Small intestine (tissue), 7 donors: ENCODE measurements at regions not wholly inside any gene's neighbourhood (a gene's known extent, or its start where the extent isn't known, plus 50 kb on each side); places are given as distances from the start of the nearest gene placed in this dataset.
A peak's percentile ranks its signal among the peaks of the same experiment; 100 is the strongest.

Source experiments
- DNase-seq, 2 donors: peaks; one replicate each; pipeline versions ENCODE4 v3.0.0 to v3.0.0-alpha.2; 2013
- FAIRE-seq: peaks from 2 replicates; lab custom pipeline; 2012; peaks lifted over from hg19 to GRCh38; lab: Jason Lieb, UNC
- H3K27ac ChIP-seq, 3 donors: one replicate each; pipeline ENCODE4 v1.5.1; 2013; ENCODE audit warnings: low read length in 2 of 3, mild to moderate bottlenecking in 2 of 3, control low read depth in 1 of 3, inconsistent platforms in 1 of 3, low read depth in 1 of 3, moderate library complexity in 1 of 3
- H3K27me3 ChIP-seq, 3 donors: one replicate each; pipeline ENCODE4 v1.6.1; 2013; ENCODE audit warnings: low read length in 3 of 3, inconsistent platforms in 1 of 3; ENCODE audit not compliant: control insufficient read depth in 3 of 3, insufficient read depth in 3 of 3
- H3K36me3 ChIP-seq, 3 donors: one replicate each; pipeline ENCODE4 v1.6.1; 2013; ENCODE audit warnings: low read length in 3 of 3, inconsistent platforms in 1 of 3, low read depth in 1 of 3, mild to moderate bottlenecking in 1 of 3, moderate library complexity in 1 of 3; ENCODE audit not compliant: control insufficient read depth in 3 of 3, insufficient read depth in 2 of 3
- H3K4me1 ChIP-seq, 3 donors: one replicate each; pipeline ENCODE4 v1.6.1; 2013; ENCODE audit warnings: low read length in 2 of 3, inconsistent platforms in 1 of 3, low read depth in 1 of 3, mild to moderate bottlenecking in 1 of 3, moderate library complexity in 1 of 3; ENCODE audit not compliant: control insufficient read depth in 3 of 3, insufficient read depth in 2 of 3
- H3K4me3 ChIP-seq, 3 donors: one replicate each; pipeline ENCODE4 v1.5.1; 2013; ENCODE audit warnings: low read length in 3 of 3, control low read depth in 1 of 3, inconsistent platforms in 1 of 3, low read depth in 1 of 3, mild to moderate bottlenecking in 1 of 3, moderate library complexity in 1 of 3
- H3K9me3 ChIP-seq, 2 donors: one replicate each; pipeline ENCODE4 v1.6.1; 2013; ENCODE audit warnings: low read depth in 1 of 2, low read length in 1 of 2; ENCODE audit not compliant: control insufficient read depth in 2 of 2, insufficient read depth in 1 of 2
- WGBS, 3 donors: extraction: QIAGEN DNeasy Blood & Tissue Kit; methylation state at CpG; one replicate each; pipeline ENCODE4 v1.1.7; 2013; 5-methylcytosine and 5-hydroxymethylcytosine counted together
- donor health status: healthy with polysubstance abuse.
- donor health status: control.
- donor health status: control.
- donor health status: Bipolar disorder and iron deficiency.
- donor health status: healthy.

DNA sequence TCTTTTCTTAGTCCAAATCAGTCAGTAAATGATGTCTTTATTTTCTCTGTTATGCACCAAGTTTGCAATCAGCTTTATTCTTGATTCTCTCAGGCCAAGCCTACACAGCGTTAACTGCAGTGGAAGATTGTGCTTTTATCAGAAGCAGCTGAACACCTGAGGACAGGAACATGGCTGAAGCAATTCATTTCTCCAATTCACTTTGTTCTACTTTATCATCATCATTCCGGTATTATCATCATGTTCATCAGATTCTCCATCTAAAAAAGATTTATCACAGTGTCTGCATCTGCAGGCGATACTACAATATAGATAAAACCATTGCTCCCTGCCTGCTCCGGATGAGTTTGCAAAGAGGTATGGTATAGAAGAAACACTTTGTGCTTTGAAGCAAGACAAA lies 68.1 kb upstream of the STMND1 start:
- Histone ChIP-seq H3K4me3 (no peak overlapping the region), H3K27ac (peak overlapping the region in 1 of 3 donors; percentile 26), H3K36me3 (no peaks in the 10 kb centered on the region), H3K27me3 (peaks cover 0 to 3% (median 0%) of the 10 kb centered on the region in 3 donors), H3K9me3 (no peaks in the 10 kb centered on the region), H3K4me1 (peaks cover 0 to 4% (median 0%) of the 10 kb centered on the region in 3 donors)
- FAIRE-seq (no peak), DNase-seq (no peak)
- WGBS, 3 donors: 53 to 74% (median 56%) methylated on average over 4 of the region's 4 CpGs

DNA sequence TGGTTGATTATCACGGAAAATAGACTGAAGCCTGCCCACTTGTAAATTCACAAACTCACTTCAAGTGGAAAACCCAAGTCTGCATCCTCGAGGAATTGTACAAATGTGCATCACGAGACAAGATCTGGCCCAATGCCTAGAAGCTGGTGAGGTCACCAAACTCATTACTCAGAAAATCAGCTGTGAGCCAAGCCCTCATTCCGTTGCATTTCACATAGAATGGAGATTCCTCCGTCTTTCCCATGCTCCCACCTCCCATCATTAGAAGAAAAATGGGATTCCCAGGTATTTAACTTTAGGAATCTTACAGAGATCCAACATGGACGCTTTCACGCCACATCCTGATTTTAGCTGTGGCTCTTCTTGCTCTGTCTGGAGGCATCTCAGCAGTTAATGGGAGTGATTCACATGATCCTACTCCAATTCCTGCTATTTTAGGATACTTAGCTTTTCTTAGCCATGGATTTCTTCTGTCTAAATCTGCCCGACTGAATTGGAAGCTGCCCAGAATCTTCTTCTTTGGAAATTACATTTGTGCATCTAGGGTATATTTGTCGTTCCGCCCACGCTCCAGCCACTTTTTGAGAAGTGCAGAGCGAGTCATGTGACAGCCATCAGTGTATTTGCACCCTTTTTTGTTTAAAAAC lies 68.7 kb upstream of the STMND1 start:
- H3K27ac ChIP-seq: peak overlapping the region in 2 of 3 donors; percentile 26 to 56

DNA sequence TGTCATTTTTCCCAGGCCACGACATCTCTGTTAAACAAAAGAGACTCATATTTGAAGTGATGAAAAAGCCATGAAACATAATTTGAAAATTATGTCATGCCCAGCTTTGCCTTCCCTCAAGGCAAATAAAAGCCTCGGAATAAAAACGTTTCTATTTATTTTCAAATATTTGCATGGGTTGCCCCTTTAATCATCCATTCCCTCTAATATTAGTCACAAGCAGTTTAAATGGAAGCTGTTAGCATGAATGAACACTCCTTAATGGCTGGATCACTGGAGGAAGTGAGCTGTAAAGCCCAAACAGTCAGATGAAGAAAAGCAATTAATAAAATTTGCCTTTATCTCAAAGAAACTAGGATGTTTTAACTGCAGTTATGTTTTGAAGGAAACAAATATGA lies 69.3 kb upstream of the STMND1 start:
- no peaks in the 10 kb centered on the region for H3K36me3 ChIP-seq
- 49 to 52% (median 49%) methylated on average over 3 of the region's 3 CpGs for WGBS, 3 donors
- H3K9me3 ChIP-seq: peaks cover 0 to 3% of the 10 kb centered on the region in 2 donors
- H3K4me3 ChIP-seq: no peak overlapping the region
- FAIRE-seq: no peak
- H3K4me1 ChIP-seq: peaks cover 0 to 4% (median 0%) of the 10 kb centered on the region in 3 donors
- peak overlapping the region in 1 of 3 donors; percentile 26 for H3K27ac ChIP-seq
- DNase-seq: no peak
- H3K27me3 ChIP-seq: peaks cover 0 to 3% (median 0%) of the 10 kb centered on the region in 3 donors

More for the DNA sequence above, 68.7 kb upstream of the STMND1 start:
- Histone ChIP-seq H3K9me3 (peaks cover 0 to under 1% of the 10 kb centered on the region in 2 donors), H3K4me1 (peaks cover 0 to 4% (median 0%) of the 10 kb centered on the region in 3 donors), H3K27me3 (peaks cover 0 to 3% (median 0%) of the 10 kb centered on the region in 3 donors), H3K36me3 (no peaks in the 10 kb centered on the region), H3K4me3 (no peak overlapping the region)
- 44 to 48% (median 47%) methylated on average over 12 of the region's 12 CpGs for WGBS, 3 donors
- peak; percentile 14 to 53 for DNase-seq
- FAIRE-seq: no peak

DNA sequence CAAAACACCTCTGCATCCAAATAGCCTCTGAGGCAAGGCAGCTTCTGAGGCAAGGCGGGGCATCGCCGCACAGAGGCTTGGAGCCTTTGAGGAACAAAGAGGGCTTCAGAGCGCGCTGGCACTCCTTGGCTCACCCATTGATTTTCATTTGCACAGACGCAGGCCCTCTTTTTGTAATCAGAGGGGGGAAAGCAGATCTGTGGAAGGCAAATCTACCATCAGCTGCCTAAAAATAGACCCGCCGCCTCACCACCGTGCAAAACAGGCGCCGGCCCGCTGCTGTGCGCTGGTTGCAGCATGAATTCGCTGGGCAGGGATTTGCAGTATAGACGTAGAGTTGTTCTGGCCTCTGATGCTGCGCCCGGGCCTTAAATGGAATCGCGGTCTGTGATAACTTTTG lies 69.9 kb upstream of the STMND1 start:
- no peak overlapping the region for H3K4me3 ChIP-seq
- no peak for DNase-seq
- 90 to 91% (median 91%) methylated on average over 19 of the region's 19 CpGs for WGBS, 3 donors
- peaks cover 0 to 3% of the 10 kb centered on the region in 2 donors for H3K9me3 ChIP-seq
- no peaks in the 10 kb centered on the region for H3K36me3 ChIP-seq
- H3K27ac ChIP-seq: no peak overlapping the region
- peaks cover 0 to 4% (median 0%) of the 10 kb centered on the region in 3 donors for H3K4me1 ChIP-seq
- no peak for FAIRE-seq
- peaks cover 0 to 3% (median 0%) of the 10 kb centered on the region in 3 donors for H3K27me3 ChIP-seq

DNA sequence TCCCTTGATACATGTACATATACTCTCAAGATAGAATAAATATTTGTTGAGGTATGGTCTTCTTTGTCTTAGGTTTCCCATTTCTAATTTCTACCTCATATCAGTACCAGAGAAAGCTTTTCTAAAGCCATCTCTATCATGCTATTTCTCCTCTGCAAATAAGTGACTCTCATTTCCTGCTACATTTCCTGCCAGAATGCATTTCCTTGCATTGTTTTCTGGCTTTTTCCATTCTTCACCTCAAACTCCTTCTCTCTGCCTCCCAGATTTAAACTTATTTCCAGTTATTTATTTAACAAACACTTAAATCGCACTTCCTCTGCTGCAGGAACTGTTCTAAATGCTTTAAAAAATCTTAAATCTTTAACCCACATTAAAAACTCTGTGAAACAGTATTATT lies 74.4 kb upstream of the STMND1 start:
- H3K4me3 ChIP-seq: no peak overlapping the region
- FAIRE-seq: no peak
- DNase-seq: no peak
- no peak overlapping the region for H3K27ac ChIP-seq
- 84 to 87% (median 86%) methylated on average over 1 of the region's 1 CpG for WGBS, 3 donors
- peaks cover 0 to 12% of the 10 kb centered on the region in 2 donors for H3K9me3 ChIP-seq
- H3K36me3 ChIP-seq: no peaks in the 10 kb centered on the region
- peaks cover 0 to 3% (median 0%) of the 10 kb centered on the region in 3 donors for H3K27me3 ChIP-seq
- H3K4me1 ChIP-seq: no peaks in the 10 kb centered on the region

DNA sequence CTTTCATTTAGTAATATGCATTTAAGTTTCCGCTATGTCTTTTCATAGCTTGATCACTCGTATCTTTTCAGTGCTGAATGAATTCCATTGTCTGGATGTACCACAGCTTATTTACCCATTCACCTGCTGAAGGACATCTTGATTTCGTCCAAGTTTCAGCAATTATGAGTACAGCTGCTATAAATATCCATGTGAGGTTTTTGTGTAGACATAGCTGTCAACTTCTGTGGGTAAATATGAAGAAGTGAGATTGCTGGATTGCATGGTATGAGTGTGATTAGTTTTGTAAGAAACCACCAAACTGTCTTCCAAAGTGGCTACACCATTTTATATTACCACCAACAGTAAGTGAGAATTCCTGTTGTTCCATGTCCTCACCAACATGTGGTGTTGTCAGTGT lies 79.2 kb upstream of the STMND1 start:
- 67 to 76% (median 71%) methylated on average over 3 of the region's 3 CpGs for WGBS, 3 donors
- Histone ChIP-seq H3K27me3 (no peaks in the 10 kb centered on the region), H3K9me3 (peaks cover 0 to 9% of the 10 kb centered on the region in 2 donors), H3K4me1 (no peaks in the 10 kb centered on the region), H3K4me3 (no peak overlapping the region), H3K27ac (no peak overlapping the region), H3K36me3 (no peaks in the 10 kb centered on the region)
- DNase-seq (no peak), FAIRE-seq (no peak)

DNA sequence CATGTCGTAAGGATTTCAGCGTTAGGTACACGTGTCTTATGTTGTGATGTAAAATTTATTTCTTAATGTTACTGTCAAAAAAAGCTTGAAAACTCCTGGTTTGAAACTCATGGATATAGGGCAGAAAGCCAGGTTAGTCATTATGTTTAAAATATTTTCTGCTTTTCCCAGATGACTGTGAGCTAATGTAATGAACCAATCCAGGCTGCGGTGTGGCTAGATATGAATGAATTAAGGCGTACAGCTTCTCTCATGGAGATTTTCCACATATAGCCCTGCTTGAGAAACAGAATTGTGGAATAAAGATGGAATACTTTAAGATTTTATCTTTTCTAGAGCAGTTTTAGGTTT lies 80.3 kb upstream of the STMND1 start:
- peaks cover 0 to 9% of the 10 kb centered on the region in 2 donors for H3K9me3 ChIP-seq
- H3K36me3 ChIP-seq: no peaks in the 10 kb centered on the region
- no peak for FAIRE-seq
- no peak overlapping the region for H3K27ac ChIP-seq
- DNase-seq: no peak
- no peak overlapping the region for H3K4me3 ChIP-seq
- H3K27me3 ChIP-seq: no peaks in the 10 kb centered on the region
- no peaks in the 10 kb centered on the region for H3K4me1 ChIP-seq
- 84 to 94% (median 87%) methylated on average over 5 of the region's 5 CpGs for WGBS, 3 donors

DNA sequence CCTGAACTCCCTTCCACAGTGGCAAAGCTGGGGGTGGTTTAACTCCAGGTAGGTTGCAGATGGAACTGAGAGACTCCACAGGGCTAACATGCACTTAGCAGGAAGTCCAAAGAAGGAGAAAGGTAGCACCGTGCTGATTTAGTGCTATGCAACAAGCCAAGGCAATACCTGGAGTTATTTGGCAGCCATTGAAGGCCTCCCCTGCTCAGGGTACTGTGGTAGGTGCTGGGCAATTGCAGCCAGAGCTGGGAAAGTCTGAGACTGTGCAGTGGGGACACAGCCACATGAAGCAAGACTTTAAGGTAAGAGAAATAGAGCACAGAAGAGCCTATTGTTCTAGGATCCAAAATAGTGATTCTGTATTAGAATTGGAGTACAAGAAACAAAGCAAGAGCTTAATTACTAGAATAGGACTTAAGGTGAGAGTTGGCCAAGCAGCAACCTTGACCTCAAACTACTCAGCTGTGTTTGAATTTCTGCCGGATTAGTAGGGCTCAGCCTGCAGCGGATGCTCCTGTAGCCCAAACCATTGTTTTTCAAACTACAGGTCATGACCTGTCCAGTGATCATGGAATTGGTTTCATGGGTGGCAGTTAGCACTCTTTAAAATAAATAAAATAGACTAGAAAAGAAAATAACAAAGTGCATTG lies 80.8 kb upstream of the STMND1 start:
- no peak for FAIRE-seq
- Histone ChIP-seq H3K27ac (no peak overlapping the region), H3K36me3 (no peaks in the 10 kb centered on the region), H3K4me1 (no peaks in the 10 kb centered on the region), H3K4me3 (no peak overlapping the region), H3K27me3 (peaks cover 0 to 2% (median 0%) of the 10 kb centered on the region in 3 donors), H3K9me3 (peaks cover 0 to 9% of the 10 kb centered on the region in 2 donors)
- 66 to 68% (median 67%) methylated on average over 3 of the region's 3 CpGs for WGBS, 3 donors
- no peak for DNase-seq
